ENCODE measurements at regions not wholly inside any gene's neighbourhood (a gene's known extent, or its start where the extent isn't known, plus 50 kb on each side); places are given as distances from the start of the nearest gene placed in this dataset.
"Not testable (repeated sequence)": the region's sequence is repeated elsewhere in the genome, so short reads cannot be mapped to it uniquely, and the experiment has no call there.

DNA sequence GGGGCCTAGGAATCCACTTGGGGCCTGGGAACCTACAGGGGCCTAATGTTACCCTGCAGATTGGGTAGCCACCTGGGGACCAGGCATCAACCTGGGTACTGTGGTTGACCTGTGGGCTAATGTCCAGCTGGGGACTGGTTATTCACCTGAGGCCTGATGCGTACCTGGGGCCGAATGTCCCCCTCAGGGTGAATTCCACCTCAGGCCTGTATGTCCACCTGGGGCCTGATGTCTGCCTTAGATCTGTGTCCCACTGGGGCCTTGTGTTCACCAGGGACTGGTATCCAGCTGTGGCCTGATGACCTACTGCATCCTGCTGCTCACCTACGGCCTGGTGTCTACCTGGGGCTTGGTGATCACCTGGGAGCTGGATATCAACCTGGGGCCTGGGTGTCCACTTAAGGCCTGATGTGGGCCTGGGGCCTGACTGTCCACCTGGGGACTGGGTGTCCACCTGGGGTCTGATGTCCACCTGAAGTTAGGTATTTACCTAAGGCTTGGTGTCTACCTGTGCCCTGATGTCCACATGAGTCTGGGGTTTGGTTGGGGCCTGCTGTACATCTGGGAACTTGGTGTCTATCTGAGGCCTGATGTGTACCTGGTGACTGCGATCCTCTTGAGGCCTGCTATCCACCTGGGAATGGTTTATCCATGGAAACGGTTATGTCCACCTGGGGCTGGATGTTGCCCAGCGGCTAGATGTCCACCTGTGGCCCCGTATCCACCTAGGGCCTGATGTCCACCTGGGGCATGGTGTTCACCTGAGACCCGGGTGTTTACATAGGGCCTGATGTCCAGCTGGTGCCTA, 1492.6 kb upstream of the TPTE start:
- H2AFZ ChIP-seq (ENCODE audit: low read depth, low read length, poor library complexity, severe bottlenecking); H3K79me2 ChIP-seq (ENCODE audit: insufficient read depth, low read length); POLR2A ChIA-PET; H4K20me1 ChIP-seq (ENCODE audit: insufficient read depth); H3K27ac ChIP-seq (ENCODE audit: low read depth, low read length); BruUV-seq (replicated peaks); DNase-seq (ENCODE audit: low read depth, low spot score); H3K9ac ChIP-seq (ENCODE audit: low read length); CTCF ChIA-PET; H3K9me2 ChIP-seq (ENCODE audit: insufficient read depth); H3K4me1 ChIP-seq (ENCODE audit: control insufficient read depth in 1 of 2, insufficient read depth in 2 of 2, low read length in 2 of 2); H3K9me3 ChIP-seq (ENCODE audit: control insufficient read depth in 1 of 2, insufficient read depth in 1 of 2, low read depth in 1 of 2, low read length in 2 of 2); H3K4me2 ChIP-seq (ENCODE audit: low read length); H3K4me3 ChIP-seq (replicated peaks in 1 of 2; ENCODE audit: low read depth in 1 of 2, low read length in 2 of 2); H3K27me3 ChIP-seq (ENCODE audit: insufficient read depth, low read length); ATAC-seq; H3K36me3 ChIP-seq (ENCODE audit: control insufficient read depth in 1 of 2, insufficient read depth in 2 of 2, low read length in 2 of 2); intact Hi-C loops (cut with micrococcal nuclease); RAD21 ChIA-PET (ENCODE audit: low non-redundant PET in 1 of 2, low total read pairs in 2 of 2, uncharacterized antibody in 2 of 2, unreplicated experiment in 2 of 2): not testable (repeated sequence)

DNA sequence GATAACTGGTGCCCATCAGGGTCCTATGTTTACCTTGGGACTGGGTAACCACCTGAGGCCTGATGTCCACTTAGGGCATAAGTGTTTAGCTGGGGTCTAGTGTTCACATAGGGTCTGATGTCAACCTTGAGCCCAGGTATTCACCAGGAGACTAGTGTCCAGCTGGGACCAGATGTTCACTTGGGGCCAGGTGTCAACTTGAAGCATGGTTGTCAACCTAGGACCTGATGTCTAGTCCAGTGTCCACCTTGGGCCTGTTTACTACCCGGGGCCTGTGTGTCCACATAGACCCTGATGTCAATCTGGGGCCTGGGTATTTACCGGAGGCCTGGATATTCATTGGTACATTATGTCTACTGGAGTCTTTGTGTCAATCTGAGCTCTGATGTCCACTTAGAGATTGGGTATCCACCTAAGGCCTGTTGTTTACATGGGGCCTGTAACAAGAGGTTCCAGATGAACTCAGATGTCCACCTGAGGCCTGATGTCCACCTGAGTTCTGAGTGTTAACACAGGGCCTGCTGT, 1491.2 kb upstream of the TPTE start:
- ATAC-seq; H3K9ac ChIP-seq (ENCODE audit: low read length); H3K27me3 ChIP-seq (ENCODE audit: insufficient read depth, low read length); CTCF ChIA-PET; H3K4me1 ChIP-seq (ENCODE audit: control insufficient read depth in 1 of 2, insufficient read depth in 2 of 2, low read length in 2 of 2); H3K27ac ChIP-seq (ENCODE audit: low read depth, low read length); H3K9me3 ChIP-seq (ENCODE audit: control insufficient read depth in 1 of 2, insufficient read depth in 1 of 2, low read depth in 1 of 2, low read length in 2 of 2); BruUV-seq (replicated peaks); H3K79me2 ChIP-seq (ENCODE audit: insufficient read depth, low read length); H4K20me1 ChIP-seq (ENCODE audit: insufficient read depth); H3K36me3 ChIP-seq (ENCODE audit: control insufficient read depth in 1 of 2, insufficient read depth in 2 of 2, low read length in 2 of 2); H2AFZ ChIP-seq (ENCODE audit: low read depth, low read length, poor library complexity, severe bottlenecking); H3K4me2 ChIP-seq (ENCODE audit: low read length); DNase-seq (ENCODE audit: low read depth, low spot score); RAD21 ChIA-PET (ENCODE audit: low non-redundant PET in 1 of 2, low total read pairs in 2 of 2, uncharacterized antibody in 2 of 2, unreplicated experiment in 2 of 2); H3K4me3 ChIP-seq (replicated peaks in 1 of 2; ENCODE audit: low read depth in 1 of 2, low read length in 2 of 2); H3K9me2 ChIP-seq (ENCODE audit: insufficient read depth); intact Hi-C loops (cut with micrococcal nuclease); POLR2A ChIA-PET: not testable (repeated sequence)

DNA sequence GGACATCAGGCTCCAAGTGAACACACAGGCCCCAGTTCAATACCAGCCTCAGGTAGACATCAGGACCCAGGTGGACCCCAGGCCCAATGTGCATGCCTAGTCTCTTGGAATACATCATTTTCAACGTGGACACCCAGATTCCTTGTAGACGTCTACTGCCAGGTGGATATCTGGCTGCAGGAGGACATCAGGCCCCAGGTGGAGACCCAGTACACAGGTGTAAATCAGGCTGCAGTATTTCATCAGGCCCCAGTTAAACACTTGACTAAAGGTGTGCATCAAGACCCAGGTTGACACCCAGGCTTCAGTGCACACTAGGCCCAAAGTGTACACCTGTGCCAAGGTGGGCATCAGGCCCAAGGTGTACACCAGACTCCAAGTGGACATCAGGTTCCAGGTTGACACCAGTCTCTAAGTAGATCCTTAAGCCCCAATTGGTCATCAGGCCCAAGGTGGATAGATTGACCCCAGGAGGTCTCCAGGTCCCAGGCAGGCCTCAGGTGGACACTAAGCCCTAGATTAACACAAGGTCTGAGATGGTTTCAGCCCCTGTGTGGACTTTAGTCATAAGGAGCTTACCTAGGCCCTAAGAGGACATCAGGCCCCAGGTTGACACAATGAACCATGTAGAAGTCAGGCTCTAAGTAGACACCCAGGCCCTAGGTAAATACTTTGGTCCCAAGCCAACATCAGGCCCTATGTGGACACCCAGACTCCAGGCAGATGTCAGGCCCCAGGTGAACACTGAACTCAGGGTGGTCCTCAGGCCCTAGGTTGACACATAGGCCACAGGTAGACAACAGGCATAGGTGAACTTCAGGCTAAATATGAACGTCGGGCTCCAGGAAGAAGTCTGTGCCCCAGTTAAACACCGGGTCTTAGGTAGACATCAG, 1489.7 kb upstream of the TPTE start:
- not testable (repeated sequence) for BruUV-seq (replicated peaks)

DNA sequence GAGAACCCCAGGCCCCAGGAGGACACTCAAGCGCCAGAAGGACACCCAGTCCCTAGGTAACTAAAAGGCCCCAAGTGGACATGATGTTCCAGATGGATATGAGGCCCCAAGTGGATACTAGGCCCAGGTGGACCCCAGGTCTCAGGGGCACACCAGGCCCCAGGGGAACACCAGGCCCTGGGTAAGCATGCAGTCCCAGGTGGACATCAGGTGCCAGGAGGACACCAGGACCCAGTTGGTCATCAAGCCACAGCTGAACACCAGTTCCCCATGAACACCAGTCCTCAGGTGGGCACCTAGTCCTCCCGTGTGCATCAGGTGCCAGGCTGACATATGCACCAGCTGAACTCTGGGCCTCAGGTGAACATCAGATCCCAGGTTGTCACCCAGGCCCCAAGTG, 1488.8 kb upstream of the TPTE start:
- H3K79me2 ChIP-seq (ENCODE audit: insufficient read depth, low read length); H3K4me1 ChIP-seq (ENCODE audit: control insufficient read depth in 1 of 2, insufficient read depth in 2 of 2, low read length in 2 of 2); H3K4me2 ChIP-seq (ENCODE audit: low read length); BruUV-seq (replicated peaks); CTCF ChIA-PET; H2AFZ ChIP-seq (ENCODE audit: low read depth, low read length, poor library complexity, severe bottlenecking); H4K20me1 ChIP-seq (ENCODE audit: insufficient read depth); H3K9me2 ChIP-seq (ENCODE audit: insufficient read depth); intact Hi-C loops (cut with micrococcal nuclease); H3K27me3 ChIP-seq (ENCODE audit: insufficient read depth, low read length); DNase-seq (ENCODE audit: low read depth, low spot score); H3K36me3 ChIP-seq (ENCODE audit: control insufficient read depth in 1 of 2, insufficient read depth in 2 of 2, low read length in 2 of 2); H3K4me3 ChIP-seq (replicated peaks in 1 of 2; ENCODE audit: low read depth in 1 of 2, low read length in 2 of 2); H3K27ac ChIP-seq (ENCODE audit: low read depth, low read length); ATAC-seq; H3K9ac ChIP-seq (ENCODE audit: low read length); H3K9me3 ChIP-seq (ENCODE audit: control insufficient read depth in 1 of 2, insufficient read depth in 1 of 2, low read depth in 1 of 2, low read length in 2 of 2); POLR2A ChIA-PET; RAD21 ChIA-PET (ENCODE audit: low non-redundant PET in 1 of 2, low total read pairs in 2 of 2, uncharacterized antibody in 2 of 2, unreplicated experiment in 2 of 2): not testable (repeated sequence)

More for the DNA sequence above, 1489.7 kb upstream of the TPTE start:
- CTCF ChIA-PET; H3K9me3 ChIP-seq (ENCODE audit: control insufficient read depth in 1 of 2, insufficient read depth in 1 of 2, low read depth in 1 of 2, low read length in 2 of 2); ATAC-seq; intact Hi-C loops (cut with micrococcal nuclease); RAD21 ChIA-PET (ENCODE audit: low non-redundant PET in 1 of 2, low total read pairs in 2 of 2, uncharacterized antibody in 2 of 2, unreplicated experiment in 2 of 2); DNase-seq (ENCODE audit: low read depth, low spot score); H3K9me2 ChIP-seq (ENCODE audit: insufficient read depth); POLR2A ChIA-PET; H4K20me1 ChIP-seq (ENCODE audit: insufficient read depth); H3K36me3 ChIP-seq (ENCODE audit: control insufficient read depth in 1 of 2, insufficient read depth in 2 of 2, low read length in 2 of 2); H3K27me3 ChIP-seq (ENCODE audit: insufficient read depth, low read length); H3K4me1 ChIP-seq (ENCODE audit: control insufficient read depth in 1 of 2, insufficient read depth in 2 of 2, low read length in 2 of 2); H3K4me2 ChIP-seq (ENCODE audit: low read length); H3K27ac ChIP-seq (ENCODE audit: low read depth, low read length); H3K79me2 ChIP-seq (ENCODE audit: insufficient read depth, low read length); H2AFZ ChIP-seq (ENCODE audit: low read depth, low read length, poor library complexity, severe bottlenecking); H3K4me3 ChIP-seq (replicated peaks in 1 of 2; ENCODE audit: low read depth in 1 of 2, low read length in 2 of 2); H3K9ac ChIP-seq (ENCODE audit: low read length): not testable (repeated sequence)

All from HCT116 (cell line).